SK-N-SH treated with all-trans-retinoic acid at 6 μM for 48 hours (cell line): ENCODE measurements at regions not wholly inside any gene's neighbourhood (a gene's known extent, or its start where the extent isn't known, plus 50 kb on each side); places are given as distances from the start of the nearest gene placed in this dataset.

Experiments
- CSDC2 ChIP-seq: fragments of 250-450 bp; sonication (Bioruptor Pico); IDR thresholded peaks from 2 replicates; pipeline ENCODE4 v1.5.0; 2020; ENCODE audit warnings: mild to moderate bottlenecking, moderate library complexity
- TSHZ2 ChIP-seq: fragments of 250-450 bp; sonication (Bioruptor Pico); IDR thresholded peaks from 2 replicates; pipeline ENCODE4 v1.5.0; 2020; ENCODE audit warnings: mild to moderate bottlenecking, moderate library complexity
- ZFP30 ChIP-seq: fragments of 450-650 bp; formaldehyde crosslinking; IDR thresholded peaks from 2 replicates; pipeline ENCODE4 v1.5.0; 2022; ENCODE audit warnings: mild to moderate bottlenecking, moderate library complexity
- ZNF70 ChIP-seq: fragments of 450-650 bp; formaldehyde crosslinking; IDR thresholded peaks from 2 replicates; pipeline ENCODE4 v1.5.0; 2020; ENCODE audit warnings: mild to moderate bottlenecking, moderate library complexity

- TF ChIP-seq CSDC2 = no peak
- TF ChIP-seq TSHZ2 (CRISPR knock-in tag) = no peak
- TF ChIP-seq ZFP30 (CRISPR knock-in tag) = no peak
- no peak for TF ChIP-seq ZNF70 (CRISPR knock-in tag)
These were observed 157.9 kb downstream of the FAM43A start for GRCh38 chr3:194843556-194843955.
